ENCODE measurements at regions not wholly inside any gene's neighbourhood (a gene's known extent, or its start where the extent isn't known, plus 50 kb on each side); places are given as distances from the start of the nearest gene placed in this dataset.

GRCh38 chr21:24208562-24209260 lies 1398.6 kb downstream of the MRPL39 start:
- peak in 1 of 3 donors; percentile 35 for DNase-seq
- intact Hi-C loops (cut with DNase I, micrococcal nuclease): no loop called here

GRCh38 chr21:24205319-24205718 lies 1402.0 kb downstream of the MRPL39 start:
- Histone ChIP-seq H3K36me3 (ENCODE audit: low read depth) (no peaks in the 10 kb centered on the region), H3K9me3 (peaks cover 55% of the 10 kb centered on the region), H3K4me1 (ENCODE audit: low read depth) (no peaks in the 10 kb centered on the region), H3K4me3 (no peak overlapping the region)
- no peak for TF ChIP-seq CTCF (IDR thresholded peaks at IDR 0.05)
- DNase-seq: no peak
- no peak for ATAC-seq
- intact Hi-C loops (cut with DNase I, micrococcal nuclease): no loop called here

More at GRCh38 chr21:24208562-24209260, 1398.6 kb downstream of the MRPL39 start:
- no peak overlapping the region for H3K4me3 ChIP-seq
- H3K9me3 ChIP-seq: peaks cover 51% of the 10 kb centered on the region
- ATAC-seq: no peak
- H3K4me1 ChIP-seq (ENCODE audit: low read depth): no peaks in the 10 kb centered on the region
- TF ChIP-seq CTCF (IDR thresholded peaks at IDR 0.05): no peak
- H3K36me3 ChIP-seq (ENCODE audit: low read depth): no peaks in the 10 kb centered on the region

GRCh38 chr21:24204641-24205040 lies 1402.6 kb downstream of the MRPL39 start:
- DNase-seq (no peak), ATAC-seq (no peak)
- Histone ChIP-seq H3K4me3 (no peak overlapping the region), H3K4me1 (ENCODE audit: low read depth) (no peaks in the 10 kb centered on the region), H3K36me3 (ENCODE audit: low read depth) (no peaks in the 10 kb centered on the region), H3K9me3 (peaks cover 58% of the 10 kb centered on the region)
- TF ChIP-seq CTCF (IDR thresholded peaks at IDR 0.05): no peak
- intact Hi-C loops (cut with DNase I, micrococcal nuclease): no loop called here

GRCh38 chr21:24200052-24200451 lies 1407.2 kb downstream of the MRPL39 start:
- no peak for TF ChIP-seq CTCF (IDR thresholded peaks at IDR 0.05)
- intact Hi-C loops (cut with DNase I, micrococcal nuclease): no loop called here
- Histone ChIP-seq H3K36me3 (ENCODE audit: low read depth) (no peaks in the 10 kb centered on the region), H3K4me1 (ENCODE audit: low read depth) (no peaks in the 10 kb centered on the region), H3K9me3 (peaks cover 43% of the 10 kb centered on the region), H3K4me3 (no peak overlapping the region)
- ATAC-seq (no peak), DNase-seq (no peak)

GRCh38 chr21:24197923-24198322 lies 1409.4 kb downstream of the MRPL39 start:
- DNase-seq (no peak), ATAC-seq (no peak)
- Histone ChIP-seq H3K36me3 (ENCODE audit: low read depth) (no peaks in the 10 kb centered on the region), H3K4me1 (ENCODE audit: low read depth) (no peaks in the 10 kb centered on the region), H3K4me3 (no peak overlapping the region), H3K9me3 (peaks cover 43% of the 10 kb centered on the region)
- intact Hi-C loops (cut with DNase I, micrococcal nuclease): no loop called here
- no peak for TF ChIP-seq CTCF (IDR thresholded peaks at IDR 0.05)

Data from mucosa of descending colon (tissue), 3 donors.